Fibroblast of villous mesenchyme (primary cell): ENCODE measurements at regions not wholly inside any gene's neighbourhood (a gene's known extent, or its start where the extent isn't known, plus 50 kb on each side); places are given as distances from the start of the nearest gene placed in this dataset.

ENCODE experiments used
- DNase-seq: peaks from one replicate; pipeline ENCODE4 v3.0.0-alpha.2; 2010; ENCODE audit warnings: low read depth
- H3K4me3 ChIP-seq: 2 replicates; pipeline ENCODE4 v1.5.1; 2011; ENCODE audit warnings: low read depth, mild to moderate bottlenecking, low read length
- CTCF ChIP-seq: IDR thresholded peaks from 2 replicates; pipeline ENCODE4 v1.5.1; 2012; ENCODE audit warnings: low read depth, mild to moderate bottlenecking, low read length; ENCODE audit not compliant: insufficient read depth

DNA sequence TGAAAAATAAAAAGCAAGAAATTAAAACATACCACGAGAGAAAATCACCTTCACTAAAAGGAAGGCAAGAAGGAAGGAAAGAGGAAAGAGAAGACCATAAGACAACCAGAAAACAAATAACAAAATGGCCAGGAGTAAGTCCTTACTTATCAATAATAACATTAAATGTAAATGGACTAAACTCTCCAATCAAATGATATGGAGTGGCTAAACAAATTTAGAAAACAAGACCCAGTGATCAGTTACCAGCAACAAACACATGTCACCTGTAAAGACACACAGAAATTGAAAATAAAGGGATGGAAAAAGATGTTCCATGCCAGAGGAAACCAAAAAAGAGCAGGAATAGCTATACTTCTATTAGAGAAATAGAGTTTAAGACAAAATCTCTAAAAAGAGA lies 85.0 kb upstream of the SLC38A4 start:
- DNase-seq, result no peak
- H3K4me3 ChIP-seq, result no peak overlapping the region
- TF ChIP-seq CTCF, result no peak

- no peak for TF ChIP-seq CTCF
- no peak for DNase-seq
- H3K4me3 ChIP-seq, result no peak overlapping the region
Measured at GRCh38 chr12:46914336-46914735, 88.5 kb upstream of the SLC38A4 start.

GRCh38 chr12:46915082-46915481 lies 89.3 kb upstream of the SLC38A4 start:
- TF ChIP-seq CTCF, result no peak
- DNase-seq, result peak; percentile 64
- H3K4me3 ChIP-seq, result no peak overlapping the region

- DNase-seq, result peak; percentile 56
- no peak for TF ChIP-seq CTCF
- H3K4me3 ChIP-seq, result no peak overlapping the region
Measured at GRCh38 chr12:46915836-46916235, 90.0 kb upstream of the SLC38A4 start.

- no peak for TF ChIP-seq CTCF
- H3K4me3 ChIP-seq, result no peak overlapping the region
- no peak for DNase-seq
Measured at GRCh38 chr12:46916796-46917419, 91.1 kb upstream of the SLC38A4 start.

DNA sequence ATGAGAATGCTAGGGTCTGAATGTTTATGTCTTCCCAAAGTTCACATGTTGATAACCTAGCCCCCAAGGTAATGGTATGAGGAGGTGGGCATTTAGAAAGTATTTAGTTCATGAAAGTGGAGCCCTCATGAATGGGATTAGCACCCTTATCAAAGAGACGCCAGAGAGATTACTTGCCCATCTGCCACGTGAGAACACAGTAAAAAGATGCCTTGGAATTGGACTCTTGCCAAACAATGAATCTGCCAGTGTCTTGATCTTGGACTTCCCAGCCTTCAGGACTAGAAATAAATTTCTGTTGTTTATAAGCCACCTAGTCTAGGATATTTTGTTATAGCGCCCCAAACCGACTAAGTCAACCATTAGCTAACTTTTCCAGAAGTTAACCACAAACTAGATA lies 92.0 kb upstream of the SLC38A4 start:
- no peak for DNase-seq
- no peak overlapping the region for H3K4me3 ChIP-seq
- no peak for TF ChIP-seq CTCF

DNA sequence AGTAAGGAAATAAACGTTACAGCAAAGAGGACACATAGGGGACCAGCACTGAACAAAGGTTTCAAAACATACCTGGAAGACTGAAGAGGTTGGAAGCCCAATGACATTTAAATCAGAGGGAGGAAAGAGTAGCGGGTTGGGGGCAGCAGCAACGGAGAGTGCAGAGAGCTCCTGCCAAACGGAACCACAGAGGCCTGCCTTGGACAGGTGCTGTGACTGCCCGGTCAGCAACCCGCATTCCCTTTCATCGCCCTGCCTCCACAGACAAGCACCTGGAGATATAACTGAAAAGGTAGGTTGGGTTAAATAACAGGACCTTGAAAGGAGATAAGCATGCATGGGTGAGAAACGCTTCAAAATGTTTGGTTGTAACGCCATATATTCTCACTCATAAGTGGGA lies 92.8 kb upstream of the SLC38A4 start:
- no peak for DNase-seq
- no peak for TF ChIP-seq CTCF

More for the DNA sequence above, 92.8 kb upstream of the SLC38A4 start:
- no peak overlapping the region for H3K4me3 ChIP-seq
